ENCODE measurements at regions not wholly inside any gene's neighbourhood (a gene's known extent, or its start where the extent isn't known, plus 50 kb on each side); places are given as distances from the start of the nearest gene placed in this dataset.

GRCh38 chr2:107374249-107374648, 452.4 kb upstream of the RGPD4 start:
- H3K4me3 ChIP-seq (ENCODE audit: low read depth, low read length), result no peak overlapping the region
- no peak for TF ChIP-seq CTCF (IDR thresholded peaks at IDR 0.05; ENCODE audit: borderline replicate concordance, insufficient read depth, low read depth, low read length)

DNA sequence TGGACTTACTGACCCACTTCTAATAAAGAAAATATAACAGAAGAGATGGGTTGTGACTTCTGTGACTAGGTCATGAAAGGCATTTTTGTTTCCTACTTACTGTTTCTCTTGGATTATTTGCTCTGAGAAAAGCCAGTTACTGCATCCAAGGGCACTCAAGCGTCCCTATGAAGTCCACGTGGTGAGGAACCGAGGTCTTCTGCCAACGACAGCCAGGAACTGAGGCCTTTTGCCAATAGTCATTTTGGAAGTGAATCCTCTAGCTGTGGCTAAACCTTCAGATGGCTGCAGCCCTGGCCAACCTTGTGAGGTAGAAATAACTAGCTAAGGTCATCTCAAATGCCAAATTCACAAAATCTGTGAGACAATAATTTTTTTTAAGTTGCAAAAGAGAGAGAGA, 449.8 kb upstream of the RGPD4 start:
- TF ChIP-seq CTCF (IDR thresholded peaks at IDR 0.05; ENCODE audit: borderline replicate concordance, insufficient read depth, low read depth, low read length), result no peak
- no peak overlapping the region for H3K4me3 ChIP-seq (ENCODE audit: low read depth, low read length)

- no peak for TF ChIP-seq CTCF (IDR thresholded peaks at IDR 0.05; ENCODE audit: borderline replicate concordance, insufficient read depth, low read depth, low read length)
- no peak overlapping the region for H3K4me3 ChIP-seq (ENCODE audit: low read depth, low read length)
Observed at GRCh38 chr2:107380912-107381311, 445.8 kb upstream of the RGPD4 start.

DNA sequence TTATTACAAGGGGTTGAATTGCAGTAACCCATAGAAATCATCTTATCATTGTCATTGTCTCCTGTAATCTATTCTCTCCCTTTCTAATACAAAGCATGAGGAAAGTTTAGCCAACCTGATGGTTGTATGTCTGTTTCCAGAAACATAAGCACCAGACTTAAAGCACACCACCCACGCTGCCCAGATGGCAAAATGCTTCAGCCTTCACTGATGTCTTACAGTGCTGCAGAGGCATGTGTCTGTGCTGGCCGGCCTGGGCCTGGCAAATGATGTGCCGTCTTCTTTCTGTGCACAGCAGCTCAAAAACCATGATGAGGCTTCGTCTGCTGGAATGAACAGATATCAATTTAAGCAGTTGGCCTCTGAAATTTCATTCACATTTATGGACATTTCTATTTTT, 443.0 kb upstream of the RGPD4 start:
- TF ChIP-seq CTCF (IDR thresholded peaks at IDR 0.05; ENCODE audit: borderline replicate concordance, insufficient read depth, low read depth, low read length), result no peak
- no peak overlapping the region for H3K4me3 ChIP-seq (ENCODE audit: low read depth, low read length)

GRCh38 chr2:107384422-107384821, 442.3 kb upstream of the RGPD4 start:
- TF ChIP-seq CTCF (IDR thresholded peaks at IDR 0.05; ENCODE audit: borderline replicate concordance, insufficient read depth, low read depth, low read length), result no peak
- no peak overlapping the region for H3K4me3 ChIP-seq (ENCODE audit: low read depth, low read length)

- TF ChIP-seq CTCF (IDR thresholded peaks at IDR 0.05; ENCODE audit: borderline replicate concordance, insufficient read depth, low read depth, low read length), result no peak
- H3K4me3 ChIP-seq (ENCODE audit: low read depth, low read length), result no peak overlapping the region
Observed at GRCh38 chr2:107385921-107386320, 440.8 kb upstream of the RGPD4 start.

GRCh38 chr2:107392241-107392704, 434.4 kb upstream of the RGPD4 start:
- H3K4me3 ChIP-seq (ENCODE audit: low read depth, low read length), result no peak overlapping the region
- no peak for TF ChIP-seq CTCF (IDR thresholded peaks at IDR 0.05; ENCODE audit: borderline replicate concordance, insufficient read depth, low read depth, low read length)

All from GM12875 (cell line).